ENCODE measurements at regions not wholly inside any gene's neighbourhood (a gene's known extent, or its start where the extent isn't known, plus 50 kb on each side); places are given as distances from the start of the nearest gene placed in this dataset.

- no peak for DNase-seq
- intact Hi-C loops (cut with DNase I) = no loop called here
These were observed 197.9 kb upstream of the TWIST2 start for GRCh38 chr2:238649936-238650518.

GRCh38 chr2:238650536-238650935 lies 197.3 kb upstream of the TWIST2 start:
- intact Hi-C loops (cut with DNase I) = no loop called here
- DNase-seq = no peak

GRCh38 chr2:238651306-238652052 lies 196.4 kb upstream of the TWIST2 start:
- intact Hi-C loops (cut with DNase I) = no loop called here
- no peak for DNase-seq

- intact Hi-C loops (cut with DNase I) = no loop called here
- DNase-seq = peak in 1 of 10 donors; percentile 65
These were observed 195.7 kb upstream of the TWIST2 start for GRCh38 chr2:238652053-238652770.

GRCh38 chr2:238652771-238653157 lies 195.1 kb upstream of the TWIST2 start:
- intact Hi-C loops (cut with DNase I) = no loop called here
- no peak for DNase-seq

- intact Hi-C loops (cut with DNase I) = no loop called here
- DNase-seq = no peak
These were observed 194.3 kb upstream of the TWIST2 start for GRCh38 chr2:238653431-238654109.

GRCh38 chr2:238654479-238655197 lies 193.2 kb upstream of the TWIST2 start:
- DNase-seq = no peak
- intact Hi-C loops (cut with DNase I) = no loop called here

GRCh38 chr2:238655198-238655860 lies 192.6 kb upstream of the TWIST2 start:
- no peak for DNase-seq
- intact Hi-C loops (cut with DNase I) = no loop called here

GRCh38 chr2:238655974-238656722 lies 191.7 kb upstream of the TWIST2 start:
- intact Hi-C loops (cut with DNase I) = no loop called here
- DNase-seq = no peak

- intact Hi-C loops (cut with DNase I) = no loop called here
- DNase-seq = peak in 1 of 10 donors; percentile 69
These were observed 190.5 kb upstream of the TWIST2 start for GRCh38 chr2:238657132-238658053.

GRCh38 chr2:238658054-238658407 lies 189.9 kb upstream of the TWIST2 start:
- no peak for DNase-seq
- intact Hi-C loops (cut with DNase I) = no loop called here

- intact Hi-C loops (cut with DNase I) = no loop called here
- no peak for DNase-seq
These were observed 189.1 kb upstream of the TWIST2 start for GRCh38 chr2:238658820-238659219.

GRCh38 chr2:238659231-238659630 lies 188.7 kb upstream of the TWIST2 start:
- no peak for DNase-seq
- intact Hi-C loops (cut with DNase I) = no loop called here

GRCh38 chr2:238663586-238663985 lies 184.3 kb upstream of the TWIST2 start:
- intact Hi-C loops (cut with DNase I) = no loop called here
- peak in 1 of 10 donors; percentile 65 for DNase-seq

GRCh38 chr2:238665919-238666318 lies 182.0 kb upstream of the TWIST2 start:
- no peak for DNase-seq
- intact Hi-C loops (cut with DNase I) = no loop called here

- intact Hi-C loops (cut with DNase I) = no loop called here
- DNase-seq = no peak
These were observed 181.3 kb upstream of the TWIST2 start for GRCh38 chr2:238666543-238666942.

GRCh38 chr2:238667008-238667407 lies 180.9 kb upstream of the TWIST2 start:
- no peak for DNase-seq
- intact Hi-C loops (cut with DNase I) = no loop called here

- intact Hi-C loops (cut with DNase I) = no loop called here
- no peak for DNase-seq
These were observed 180.2 kb upstream of the TWIST2 start for GRCh38 chr2:238667639-238668038.

Measured in posterior cingulate gyrus (tissue), 11 donors.